Stimulated activated CD8-positive, alpha-beta memory T cell treated with anti-CD3 and anti-CD28 coated beads, Interleukin-15, amount 100 ng/mL, for 4 hours (primary cell): ENCODE measurements at regions not wholly inside any gene's neighbourhood (a gene's known extent, or its start where the extent isn't known, plus 50 kb on each side); places are given as distances from the start of the nearest gene placed in this dataset.

Experiments
- DNase-seq, 2 donors: peaks; one replicate each; pipeline ENCODE4 v3.0.0-alpha.2; 2020; ENCODE audit warnings: low read depth in 2 of 2

GRCh38 chr4:138565576-138565975 lies 323.4 kb upstream of the SLC7A11 start:
- no peak for DNase-seq

- no peak for DNase-seq
Measured at GRCh38 chr4:138562544-138562991, 320.4 kb upstream of the SLC7A11 start.

GRCh38 chr4:138561906-138562305 lies 319.8 kb upstream of the SLC7A11 start:
- no peak for DNase-seq

GRCh38 chr4:138561276-138561880 lies 319.2 kb upstream of the SLC7A11 start:
- DNase-seq = no peak

GRCh38 chr4:138560448-138560847 lies 318.3 kb upstream of the SLC7A11 start:
- no peak for DNase-seq

- DNase-seq = no peak
Measured at GRCh38 chr4:138558886-138559285, 316.7 kb upstream of the SLC7A11 start.

GRCh38 chr4:138555584-138555983 lies 313.4 kb upstream of the SLC7A11 start:
- DNase-seq = no peak

GRCh38 chr4:138555108-138555507 lies 313.0 kb upstream of the SLC7A11 start:
- DNase-seq = no peak

GRCh38 chr4:138553001-138553845 lies 311.1 kb upstream of the SLC7A11 start:
- no peak for DNase-seq

GRCh38 chr4:138542191-138542776 lies 300.1 kb upstream of the SLC7A11 start:
- no peak for DNase-seq

- DNase-seq = no peak
Measured at GRCh38 chr4:138540056-138540800, 298.1 kb upstream of the SLC7A11 start.

- no peak for DNase-seq
Measured at GRCh38 chr4:138538743-138539142, 296.6 kb upstream of the SLC7A11 start.

GRCh38 chr4:138537731-138538490 lies 295.8 kb upstream of the SLC7A11 start:
- DNase-seq = no peak

GRCh38 chr4:138535316-138535715 lies 293.2 kb upstream of the SLC7A11 start:
- DNase-seq = no peak

- no peak for DNase-seq
Measured at GRCh38 chr4:138522366-138522765, 280.2 kb upstream of the SLC7A11 start.

GRCh38 chr4:138521809-138522208 lies 279.7 kb upstream of the SLC7A11 start:
- no peak for DNase-seq

- no peak for DNase-seq
Measured at GRCh38 chr4:138519436-138519835, 277.3 kb upstream of the SLC7A11 start.

GRCh38 chr4:138513535-138513934 lies 271.4 kb upstream of the SLC7A11 start:
- DNase-seq = no peak

- DNase-seq = no peak
Measured at GRCh38 chr4:138512756-138513155, 270.6 kb upstream of the SLC7A11 start.

- no peak for DNase-seq
Measured at GRCh38 chr4:138510053-138510452, 267.9 kb upstream of the SLC7A11 start.

GRCh38 chr4:138509346-138509745 lies 267.2 kb upstream of the SLC7A11 start:
- DNase-seq = no peak
